ENCODE measurements at regions not wholly inside any gene's neighbourhood (a gene's known extent, or its start where the extent isn't known, plus 50 kb on each side); places are given as distances from the start of the nearest gene placed in this dataset.
"Not testable (repeated sequence)": the region's sequence is repeated elsewhere in the genome, so short reads cannot be mapped to it uniquely, and the experiment has no call there.

DNA sequence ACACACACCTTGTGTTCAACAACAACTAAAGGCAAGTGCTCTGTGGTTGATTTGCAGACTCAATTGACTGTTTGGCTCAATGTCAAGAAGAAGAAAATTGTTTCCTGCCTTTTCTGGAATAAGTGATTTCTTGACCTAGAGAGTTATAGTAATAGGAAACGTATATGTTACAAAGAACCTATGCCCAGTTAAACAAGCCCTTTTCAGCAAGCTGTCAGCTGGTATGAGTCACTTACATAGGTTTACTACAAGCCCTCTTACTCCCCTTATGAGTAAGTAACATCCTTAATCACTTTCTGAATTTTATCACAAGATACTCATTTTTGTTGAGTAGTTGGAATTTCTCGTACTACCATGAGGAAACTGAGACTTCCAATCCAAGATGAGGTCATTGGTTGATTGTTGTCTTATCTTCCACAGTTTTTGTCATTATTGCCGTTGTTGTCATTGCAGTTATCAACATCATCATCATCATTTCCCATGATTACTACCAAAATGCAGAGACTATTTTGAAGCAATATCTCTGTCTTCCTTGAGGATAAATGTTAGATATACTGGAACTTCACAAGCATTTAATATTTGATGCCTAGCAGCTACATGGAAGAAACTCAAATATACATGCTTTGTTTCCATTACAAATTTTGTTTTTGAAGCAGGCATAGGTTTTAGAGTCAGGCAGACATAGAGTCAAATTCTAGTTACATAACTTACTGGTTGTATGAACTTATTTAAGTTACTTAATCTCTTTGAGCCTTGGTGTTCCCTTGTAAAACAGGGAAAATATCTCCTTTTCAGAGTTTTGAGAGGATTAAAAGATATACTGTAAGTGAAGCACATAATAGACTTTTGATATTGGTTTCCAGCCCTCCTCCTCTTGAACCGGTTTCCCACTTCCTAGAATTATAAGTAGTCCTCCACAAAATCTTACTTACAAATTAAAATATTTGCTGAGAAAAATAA, 106.0 kb downstream of the RAP2A start:
- DNase-seq (ENCODE audit: low spot score), result no peak
- H3K4me3 Mint-ChIP-seq (ENCODE audit: unreplicated experiment), result no peak overlapping the region
- no peaks in the 10 kb centered on the region for H3K27me3 Mint-ChIP-seq (ENCODE audit: unreplicated experiment)
- TF ChIP-seq, protein P1, sequence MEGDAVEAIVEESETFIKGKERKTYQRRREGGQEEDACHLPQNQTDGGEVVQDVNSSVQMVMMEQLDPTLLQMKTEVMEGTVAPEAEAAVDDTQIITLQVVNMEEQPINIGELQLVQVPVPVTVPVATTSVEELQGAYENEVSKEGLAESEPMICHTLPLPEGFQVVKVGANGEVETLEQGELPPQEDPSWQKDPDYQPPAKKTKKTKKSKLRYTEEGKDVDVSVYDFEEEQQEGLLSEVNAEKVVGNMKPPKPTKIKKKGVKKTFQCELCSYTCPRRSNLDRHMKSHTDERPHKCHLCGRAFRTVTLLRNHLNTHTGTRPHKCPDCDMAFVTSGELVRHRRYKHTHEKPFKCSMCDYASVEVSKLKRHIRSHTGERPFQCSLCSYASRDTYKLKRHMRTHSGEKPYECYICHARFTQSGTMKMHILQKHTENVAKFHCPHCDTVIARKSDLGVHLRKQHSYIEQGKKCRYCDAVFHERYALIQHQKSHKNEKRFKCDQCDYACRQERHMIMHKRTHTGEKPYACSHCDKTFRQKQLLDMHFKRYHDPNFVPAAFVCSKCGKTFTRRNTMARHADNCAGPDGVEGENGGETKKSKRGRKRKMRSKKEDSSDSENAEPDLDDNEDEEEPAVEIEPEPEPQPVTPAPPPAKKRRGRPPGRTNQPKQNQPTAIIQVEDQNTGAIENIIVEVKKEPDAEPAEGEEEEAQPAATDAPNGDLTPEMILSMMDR (IDR thresholded peaks at IDR 0.05; ENCODE audit: unreplicated experiment), result no peak
- no peaks in the 10 kb centered on the region for H3K9me3 Mint-ChIP-seq (ENCODE audit: unreplicated experiment)
- H3K27ac Mint-ChIP-seq (ENCODE audit: unreplicated experiment), result no peak overlapping the region
- H3K36me3 Mint-ChIP-seq (ENCODE audit: low read depth, unreplicated experiment), result no peaks in the 10 kb centered on the region
- peaks cover 13% of the 10 kb centered on the region for H3K4me1 Mint-ChIP-seq (ENCODE audit: unreplicated experiment)

GRCh38 chr13:97540696-97541095, 106.7 kb downstream of the RAP2A start:
- Mint-ChIP-seq H3K27ac (ENCODE audit: unreplicated experiment) (no peak overlapping the region), H3K4me3 (ENCODE audit: unreplicated experiment) (no peak overlapping the region), H3K4me1 (ENCODE audit: unreplicated experiment) (peaks cover 13% of the 10 kb centered on the region), H3K36me3 (ENCODE audit: low read depth, unreplicated experiment) (no peaks in the 10 kb centered on the region), H3K9me3 (ENCODE audit: unreplicated experiment) (no peaks in the 10 kb centered on the region), H3K27me3 (ENCODE audit: unreplicated experiment) (peaks cover 1% of the 10 kb centered on the region)
- DNase-seq (ENCODE audit: low spot score), result no peak
- TF ChIP-seq, protein P1 (IDR thresholded peaks at IDR 0.05; ENCODE audit: unreplicated experiment), result no peak

DNA sequence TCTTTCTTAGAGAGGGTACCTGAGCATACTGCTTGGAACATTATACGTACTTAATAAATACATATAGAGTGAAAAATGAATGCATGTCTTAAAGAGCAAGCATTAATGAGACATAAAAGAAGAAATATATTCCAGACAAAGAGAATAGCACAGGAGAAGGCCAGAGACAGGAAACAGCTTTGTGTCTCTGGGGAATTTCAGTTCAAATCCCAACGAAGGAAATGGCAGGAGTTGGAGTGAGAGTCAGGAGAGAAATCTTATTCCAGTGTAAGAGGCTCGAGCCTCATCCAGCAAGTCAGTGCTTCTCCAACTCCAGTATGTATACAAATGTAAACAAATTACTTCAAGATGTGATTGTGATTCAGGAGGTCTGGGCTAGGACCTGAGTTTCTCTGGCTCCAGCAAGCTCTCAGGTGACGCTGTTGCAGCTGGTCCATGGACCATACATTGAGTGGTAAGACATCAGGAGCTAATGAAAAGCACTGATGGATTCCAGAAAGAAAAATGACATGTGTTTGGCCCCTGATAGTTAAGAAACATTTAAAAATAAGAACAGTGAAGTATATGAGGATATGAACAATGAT, 108.2 kb downstream of the RAP2A start:
- H3K27ac Mint-ChIP-seq (ENCODE audit: unreplicated experiment), result peak overlapping the region; percentile 18
- H3K4me1 Mint-ChIP-seq (ENCODE audit: unreplicated experiment), result peaks cover 13% of the 10 kb centered on the region
- DNase-seq (ENCODE audit: low spot score), result no peak
- no peaks in the 10 kb centered on the region for H3K9me3 Mint-ChIP-seq (ENCODE audit: unreplicated experiment)
- no peaks in the 10 kb centered on the region for H3K36me3 Mint-ChIP-seq (ENCODE audit: low read depth, unreplicated experiment)
- TF ChIP-seq, protein P1 (IDR thresholded peaks at IDR 0.05; ENCODE audit: unreplicated experiment), result no peak
- H3K4me3 Mint-ChIP-seq (ENCODE audit: unreplicated experiment), result no peak overlapping the region
- peaks cover 3% of the 10 kb centered on the region for H3K27me3 Mint-ChIP-seq (ENCODE audit: unreplicated experiment)

GRCh38 chr13:97544031-97544765, 110.2 kb downstream of the RAP2A start:
- no peak overlapping the region for H3K4me3 Mint-ChIP-seq (ENCODE audit: unreplicated experiment)
- no peaks in the 10 kb centered on the region for H3K36me3 Mint-ChIP-seq (ENCODE audit: low read depth, unreplicated experiment)
- no peak for DNase-seq (ENCODE audit: low spot score)
- TF ChIP-seq, protein P1 (IDR thresholded peaks at IDR 0.05; ENCODE audit: unreplicated experiment), result no peak
- H3K27me3 Mint-ChIP-seq (ENCODE audit: unreplicated experiment), result peaks cover 3% of the 10 kb centered on the region
- no peak overlapping the region for H3K27ac Mint-ChIP-seq (ENCODE audit: unreplicated experiment)
- peaks cover 13% of the 10 kb centered on the region for H3K4me1 Mint-ChIP-seq (ENCODE audit: unreplicated experiment)
- no peaks in the 10 kb centered on the region for H3K9me3 Mint-ChIP-seq (ENCODE audit: unreplicated experiment)

- not testable (repeated sequence) for H3K27ac Mint-ChIP-seq (ENCODE audit: unreplicated experiment); DNase-seq (ENCODE audit: low spot score); H3K27me3 Mint-ChIP-seq (ENCODE audit: unreplicated experiment); H3K9me3 Mint-ChIP-seq (ENCODE audit: unreplicated experiment); H3K4me3 Mint-ChIP-seq (ENCODE audit: unreplicated experiment); H3K36me3 Mint-ChIP-seq (ENCODE audit: low read depth, unreplicated experiment)
- H3K4me1 Mint-ChIP-seq (ENCODE audit: unreplicated experiment), result peaks cover 16% of the 10 kb centered on the region
Observed at GRCh38 chr13:97544971-97545499, 111.1 kb downstream of the RAP2A start.

Measured in endothelial cell (in vitro differentiated cells).